ENCODE measurements at regions not wholly inside any gene's neighbourhood (a gene's known extent, or its start where the extent isn't known, plus 50 kb on each side); places are given as distances from the start of the nearest gene placed in this dataset.

GRCh38 chrX:30939928-30940327, 50.9 kb upstream of the TAB3 start:
- Histone ChIP-seq H3K9me3 (no peaks in the 10 kb centered on the region), H3K27ac (no peak overlapping the region), H3K4me3 (no peak overlapping the region), H3K36me3 (no peaks in the 10 kb centered on the region), H3K4me1 (no peaks in the 10 kb centered on the region), H3K27me3 (ENCODE audit: low read depth) (no peaks in the 10 kb centered on the region)
- no peak for DNase-seq
- intact Hi-C loops (cut with DNase I): no loop called here
- ATAC-seq: no peak
- TF ChIP-seq, protein P1, sequence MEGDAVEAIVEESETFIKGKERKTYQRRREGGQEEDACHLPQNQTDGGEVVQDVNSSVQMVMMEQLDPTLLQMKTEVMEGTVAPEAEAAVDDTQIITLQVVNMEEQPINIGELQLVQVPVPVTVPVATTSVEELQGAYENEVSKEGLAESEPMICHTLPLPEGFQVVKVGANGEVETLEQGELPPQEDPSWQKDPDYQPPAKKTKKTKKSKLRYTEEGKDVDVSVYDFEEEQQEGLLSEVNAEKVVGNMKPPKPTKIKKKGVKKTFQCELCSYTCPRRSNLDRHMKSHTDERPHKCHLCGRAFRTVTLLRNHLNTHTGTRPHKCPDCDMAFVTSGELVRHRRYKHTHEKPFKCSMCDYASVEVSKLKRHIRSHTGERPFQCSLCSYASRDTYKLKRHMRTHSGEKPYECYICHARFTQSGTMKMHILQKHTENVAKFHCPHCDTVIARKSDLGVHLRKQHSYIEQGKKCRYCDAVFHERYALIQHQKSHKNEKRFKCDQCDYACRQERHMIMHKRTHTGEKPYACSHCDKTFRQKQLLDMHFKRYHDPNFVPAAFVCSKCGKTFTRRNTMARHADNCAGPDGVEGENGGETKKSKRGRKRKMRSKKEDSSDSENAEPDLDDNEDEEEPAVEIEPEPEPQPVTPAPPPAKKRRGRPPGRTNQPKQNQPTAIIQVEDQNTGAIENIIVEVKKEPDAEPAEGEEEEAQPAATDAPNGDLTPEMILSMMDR (IDR thresholded peaks at IDR 0.05): no peak

Measured in lower lobe of right lung (tissue), 2 donors.